Endodermal cell (in vitro differentiated cells): ENCODE measurements at regions not wholly inside any gene's neighbourhood (a gene's known extent, or its start where the extent isn't known, plus 50 kb on each side); places are given as distances from the start of the nearest gene placed in this dataset.

Experiments
- DNase-seq: peaks from one replicate; pipeline ENCODE4 v3.0.0-alpha.2; 2017
- H3K27ac ChIP-seq: 2 replicates; pipeline ENCODE4 v1.5.1; 2013; ENCODE audit warnings: mild to moderate bottlenecking, low read depth, low read length, moderate library complexity
- H3K27me3 ChIP-seq: 2 replicates; pipeline ENCODE4 v1.6.1; 2013; ENCODE audit warnings: mild to moderate bottlenecking, low read length, moderate library complexity; ENCODE audit not compliant: insufficient read depth, control insufficient read depth, poor library complexity, severe bottlenecking
- H3K36me3 ChIP-seq: 2 replicates; pipeline ENCODE4 v1.7.0; 2013; ENCODE audit warnings: mild to moderate bottlenecking, low read length, moderate library complexity; ENCODE audit not compliant: control insufficient read depth, insufficient read depth
- H3K4me1 ChIP-seq: one replicate; pipeline ENCODE4 v1.7.0; 2013; ENCODE audit warnings: low read length; ENCODE audit not compliant: control insufficient read depth, insufficient read depth
- H3K4me3 ChIP-seq: 2 replicates; pipeline ENCODE4 v1.5.1; 2013; ENCODE audit warnings: mild to moderate bottlenecking, low read length, moderate library complexity
- H3K9ac ChIP-seq: 2 replicates; pipeline ENCODE4 v1.6.1; 2013; ENCODE audit warnings: mild to moderate bottlenecking, low read length, moderate library complexity; ENCODE audit not compliant: poor library complexity, severe bottlenecking; ENCODE audit errors: extremely low read depth
- H3K9me3 ChIP-seq: 2 replicates; pipeline ENCODE4 v1.6.1; 2013; ENCODE audit warnings: mild to moderate bottlenecking, low read length, moderate library complexity; ENCODE audit not compliant: control insufficient read depth
- H3K27ac Mint-ChIP-seq: 2 replicates; pipeline ENCODE4 v1.8.0; 2020; ENCODE audit warnings: mixed read lengths
- H3K27me3 Mint-ChIP-seq: 2 replicates; pipeline ENCODE4 v1.8.0; 2021; ENCODE audit warnings: mild to moderate bottlenecking, mixed read lengths; ENCODE audit not compliant: insufficient read depth
- H3K36me3 Mint-ChIP-seq: 2 replicates; pipeline ENCODE4 v1.8.0; 2020; ENCODE audit warnings: low read depth, mixed read lengths
- H3K4me1 Mint-ChIP-seq: 2 replicates; pipeline ENCODE4 v1.8.0; 2020; ENCODE audit warnings: mixed read lengths
- H3K4me3 Mint-ChIP-seq: 2 replicates; pipeline ENCODE4 v1.8.0; 2020; ENCODE audit warnings: mild to moderate bottlenecking, moderate library complexity, mixed read lengths
- H3K9me3 Mint-ChIP-seq: 2 replicates; pipeline ENCODE4 v1.8.0; 2020; ENCODE audit warnings: mild to moderate bottlenecking, mixed read lengths
- WGBS, 2 experiments: methylation state at CpG; one replicate each; pipeline versions ENCODE4 v1.1.5 to v1.1.7; 2013; ENCODE audit warnings: missing lambda C conversion rate in 2 of 2, mixed read lengths in 1 of 2; ENCODE audit not compliant: insufficient coverage in 1 of 2, insufficient read length in 1 of 2; 5-methylcytosine and 5-hydroxymethylcytosine counted together
- TF ChIP-seq, protein P1 (sequence below): fragments of 200-600 bp; sonication (generic); conservative IDR thresholded peaks from 2 replicates; pipeline ENCODE4 v1.5.0; 2021; ENCODE audit warnings: antibody characterized with exemption, mild to moderate bottlenecking

DNA sequence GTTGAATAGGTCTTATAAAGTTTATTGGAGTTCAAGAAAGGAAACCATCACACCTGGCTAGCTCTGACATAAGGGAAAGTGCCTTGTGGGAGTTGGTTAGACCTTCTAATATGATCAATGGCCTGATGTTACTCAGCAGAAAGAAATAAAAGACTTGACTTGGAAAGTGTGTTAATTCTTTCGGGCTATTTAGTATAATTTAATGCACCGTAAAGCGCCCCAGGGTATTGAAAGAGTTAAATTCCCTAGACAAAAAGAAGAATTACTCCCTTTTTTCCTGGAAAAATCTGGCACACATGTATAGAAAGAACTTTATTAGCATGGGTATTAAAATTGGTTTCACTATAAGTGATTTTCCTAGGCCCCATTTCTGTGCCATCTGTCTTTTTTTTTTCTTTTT, 1125.7 kb upstream of the FLRT2 start:
- WGBS, 2 experiments, result 94 to 100% methylated on average over 3 of the region's 3 CpGs
- Mint-ChIP-seq H3K27me3 (peaks cover 2% of the 10 kb centered on the region), H3K4me3 (no peak overlapping the region), H3K4me1 (peaks cover 17% of the 10 kb centered on the region), H3K27ac (no peak overlapping the region), H3K9me3 (peaks cover 6% of the 10 kb centered on the region), H3K36me3 (no peaks in the 10 kb centered on the region)
- no peaks in the 10 kb centered on the region for H3K27me3 ChIP-seq
- H3K9ac ChIP-seq, result no peak overlapping the region
- no peaks in the 10 kb centered on the region for H3K36me3 ChIP-seq
- no peak for DNase-seq
- H3K4me1 ChIP-seq, result no peaks in the 10 kb centered on the region
- TF ChIP-seq, protein P1, sequence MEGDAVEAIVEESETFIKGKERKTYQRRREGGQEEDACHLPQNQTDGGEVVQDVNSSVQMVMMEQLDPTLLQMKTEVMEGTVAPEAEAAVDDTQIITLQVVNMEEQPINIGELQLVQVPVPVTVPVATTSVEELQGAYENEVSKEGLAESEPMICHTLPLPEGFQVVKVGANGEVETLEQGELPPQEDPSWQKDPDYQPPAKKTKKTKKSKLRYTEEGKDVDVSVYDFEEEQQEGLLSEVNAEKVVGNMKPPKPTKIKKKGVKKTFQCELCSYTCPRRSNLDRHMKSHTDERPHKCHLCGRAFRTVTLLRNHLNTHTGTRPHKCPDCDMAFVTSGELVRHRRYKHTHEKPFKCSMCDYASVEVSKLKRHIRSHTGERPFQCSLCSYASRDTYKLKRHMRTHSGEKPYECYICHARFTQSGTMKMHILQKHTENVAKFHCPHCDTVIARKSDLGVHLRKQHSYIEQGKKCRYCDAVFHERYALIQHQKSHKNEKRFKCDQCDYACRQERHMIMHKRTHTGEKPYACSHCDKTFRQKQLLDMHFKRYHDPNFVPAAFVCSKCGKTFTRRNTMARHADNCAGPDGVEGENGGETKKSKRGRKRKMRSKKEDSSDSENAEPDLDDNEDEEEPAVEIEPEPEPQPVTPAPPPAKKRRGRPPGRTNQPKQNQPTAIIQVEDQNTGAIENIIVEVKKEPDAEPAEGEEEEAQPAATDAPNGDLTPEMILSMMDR, result no peak
- no peak overlapping the region for H3K4me3 ChIP-seq
- no peaks in the 10 kb centered on the region for H3K9me3 ChIP-seq
- H3K27ac ChIP-seq, result no peak overlapping the region

DNA sequence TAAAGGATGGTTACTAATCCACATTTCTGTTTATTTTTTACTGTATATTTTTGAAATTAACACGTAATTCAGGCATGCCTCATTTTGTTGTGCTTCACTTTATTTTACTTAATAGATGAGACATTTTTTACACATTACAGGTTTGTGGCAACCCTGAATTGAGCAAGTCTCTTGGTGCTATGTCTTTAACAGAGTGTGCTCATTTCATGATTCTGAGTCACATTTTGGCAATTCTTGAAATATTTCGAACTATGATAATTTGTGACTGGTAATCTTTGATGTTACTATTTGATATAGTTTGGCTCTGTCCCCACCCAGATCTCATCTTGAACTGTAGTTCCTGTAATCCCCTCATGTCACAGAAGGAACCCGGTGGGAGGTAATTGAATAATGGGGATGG, 1120.5 kb upstream of the FLRT2 start:
- H3K36me3 Mint-ChIP-seq, result peaks cover 2% of the 10 kb centered on the region
- Histone ChIP-seq H3K4me1 (no peaks in the 10 kb centered on the region), H3K9ac (no peak overlapping the region), H3K27ac (no peak overlapping the region), H3K9me3 (peaks cover 27% of the 10 kb centered on the region), H3K27me3 (no peaks in the 10 kb centered on the region), H3K36me3 (no peaks in the 10 kb centered on the region), H3K4me3 (no peak overlapping the region)
- H3K9me3 Mint-ChIP-seq, result peaks cover 22% of the 10 kb centered on the region
- no peak overlapping the region for H3K4me3 Mint-ChIP-seq
- DNase-seq, result no peak
- H3K27ac Mint-ChIP-seq, result no peak overlapping the region
- H3K4me1 Mint-ChIP-seq, result peaks cover 12% of the 10 kb centered on the region
- TF ChIP-seq, protein P1, result no peak
- H3K27me3 Mint-ChIP-seq, result no peaks in the 10 kb centered on the region
- 83 to 90% methylated on average over 1 to 3 of the region's 3 CpGs for WGBS, 2 experiments

DNA sequence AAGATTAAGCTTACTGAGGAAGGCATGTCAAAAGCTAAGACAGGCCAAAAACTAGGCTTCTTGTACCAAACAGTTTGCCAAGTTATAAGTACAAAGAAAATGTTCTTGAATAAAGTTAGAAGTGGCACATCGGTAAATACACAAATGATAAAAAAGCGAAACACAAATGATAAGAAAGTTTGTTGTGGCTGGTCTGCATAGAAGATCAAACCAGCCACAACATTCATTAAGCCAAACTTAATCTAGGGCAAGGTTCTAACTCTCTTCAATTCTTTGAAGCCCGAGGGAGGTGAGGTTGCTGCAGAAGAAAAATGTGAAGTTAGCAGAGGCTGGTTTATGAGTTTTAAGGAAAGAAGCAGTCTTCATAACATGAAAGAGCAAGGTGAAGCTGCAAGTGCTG, 1119.6 kb upstream of the FLRT2 start:
- TF ChIP-seq, protein P1, result no peak
- no peak for DNase-seq
- Histone ChIP-seq H3K27me3 (no peaks in the 10 kb centered on the region), H3K27ac (no peak overlapping the region), H3K9ac (no peak overlapping the region), H3K9me3 (peaks cover 27% of the 10 kb centered on the region), H3K4me1 (no peaks in the 10 kb centered on the region), H3K4me3 (peak overlapping the region; percentile 15), H3K36me3 (no peaks in the 10 kb centered on the region)
- Mint-ChIP-seq H3K4me1 (peaks cover 12% of the 10 kb centered on the region), H3K27me3 (no peaks in the 10 kb centered on the region), H3K4me3 (no peak overlapping the region), H3K9me3 (peaks cover 22% of the 10 kb centered on the region), H3K27ac (no peak overlapping the region), H3K36me3 (peaks cover 2% of the 10 kb centered on the region)
- 73 to 86% methylated on average over 2 to 3 of the region's 3 CpGs for WGBS, 2 experiments
